Neural cell (in vitro differentiated cells): ENCODE measurements at regions not wholly inside any gene's neighbourhood (a gene's known extent, or its start where the extent isn't known, plus 50 kb on each side); places are given as distances from the start of the nearest gene placed in this dataset.
"Not testable (repeated sequence)": the region's sequence is repeated elsewhere in the genome, so short reads cannot be mapped to it uniquely, and the experiment has no call there.

ENCODE experiments used
- EZH2 ChIP-seq: fragments of 200-600, 300-800 bp; shearing (Covaris generic), sonication (generic); IDR thresholded peaks from 2 replicates; pipeline ENCODE4 v1.6.1; 2014; ENCODE audit warnings: antibody characterized with exemption, low read length, borderline replicate concordance, mild to moderate bottlenecking; ENCODE audit not compliant: insufficient read depth, poor library complexity, severe bottlenecking
- POLR2AphosphoS5 ChIP-seq: IDR thresholded peaks from 2 replicates; pipeline ENCODE4 v1.6.1; 2012
- RAD21 ChIP-seq: fragments of 450-650 bp; conservative IDR thresholded peaks from 2 replicates; pipeline ENCODE4 v1.6.1; 2014; ENCODE audit warnings: antibody characterized with exemption, mild to moderate bottlenecking, moderate library complexity
- TAF1 ChIP-seq: IDR thresholded peaks from 2 replicates; pipeline ENCODE4 v1.6.1; 2012; ENCODE audit warnings: low read depth
- TF ChIP-seq, protein P1 (sequence below): fragments of 450-650 bp; IDR thresholded peaks from 2 replicates; pipeline ENCODE4 v1.5.1; 2014; ENCODE audit warnings: antibody characterized with exemption, mild to moderate bottlenecking, moderate library complexity; ENCODE audit not compliant: poor library complexity, severe bottlenecking

DNA sequence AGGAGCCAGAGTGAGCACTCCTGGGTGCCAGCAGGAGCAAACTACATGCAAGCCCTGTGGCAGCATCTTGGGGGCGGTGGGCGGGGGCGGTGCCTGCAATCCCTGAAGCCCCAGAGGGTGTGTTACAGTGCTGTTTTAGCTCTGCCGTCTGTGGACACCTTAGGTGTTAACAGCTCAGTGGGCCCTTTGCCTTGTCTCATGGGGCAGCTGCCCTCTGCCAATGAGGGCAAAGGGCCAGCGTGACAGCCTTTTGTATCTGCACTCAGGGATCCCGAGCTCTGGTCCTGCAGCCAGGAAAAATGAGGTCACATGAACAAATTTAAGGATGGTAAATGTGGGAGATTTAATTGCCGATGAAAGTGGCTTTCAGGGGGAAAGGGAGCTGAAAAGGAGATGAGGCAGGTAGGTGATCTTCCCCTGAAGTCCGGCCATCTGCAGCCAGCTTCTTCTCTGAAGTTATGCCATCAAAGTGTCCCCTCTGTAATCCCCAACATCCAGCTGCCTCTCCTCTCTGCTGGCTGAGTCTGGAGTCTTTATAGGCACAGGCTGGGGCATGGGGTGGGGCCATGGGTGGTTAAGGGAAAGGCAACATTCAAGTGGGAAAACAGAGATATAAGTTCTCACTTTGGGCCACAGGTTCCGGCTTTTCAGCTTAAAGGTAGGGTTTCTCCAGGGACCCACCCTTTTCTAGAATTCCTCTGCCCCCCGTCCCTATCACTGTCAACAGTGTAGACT, 267.1 kb upstream of the NBPF12 start:
- TF ChIP-seq EZH2, RAD21, TAF1, POLR2AphosphoS5: not testable (repeated sequence)
- TF ChIP-seq, protein P1, sequence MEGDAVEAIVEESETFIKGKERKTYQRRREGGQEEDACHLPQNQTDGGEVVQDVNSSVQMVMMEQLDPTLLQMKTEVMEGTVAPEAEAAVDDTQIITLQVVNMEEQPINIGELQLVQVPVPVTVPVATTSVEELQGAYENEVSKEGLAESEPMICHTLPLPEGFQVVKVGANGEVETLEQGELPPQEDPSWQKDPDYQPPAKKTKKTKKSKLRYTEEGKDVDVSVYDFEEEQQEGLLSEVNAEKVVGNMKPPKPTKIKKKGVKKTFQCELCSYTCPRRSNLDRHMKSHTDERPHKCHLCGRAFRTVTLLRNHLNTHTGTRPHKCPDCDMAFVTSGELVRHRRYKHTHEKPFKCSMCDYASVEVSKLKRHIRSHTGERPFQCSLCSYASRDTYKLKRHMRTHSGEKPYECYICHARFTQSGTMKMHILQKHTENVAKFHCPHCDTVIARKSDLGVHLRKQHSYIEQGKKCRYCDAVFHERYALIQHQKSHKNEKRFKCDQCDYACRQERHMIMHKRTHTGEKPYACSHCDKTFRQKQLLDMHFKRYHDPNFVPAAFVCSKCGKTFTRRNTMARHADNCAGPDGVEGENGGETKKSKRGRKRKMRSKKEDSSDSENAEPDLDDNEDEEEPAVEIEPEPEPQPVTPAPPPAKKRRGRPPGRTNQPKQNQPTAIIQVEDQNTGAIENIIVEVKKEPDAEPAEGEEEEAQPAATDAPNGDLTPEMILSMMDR: not testable (repeated sequence)
